ENCODE measurements at regions not wholly inside any gene's neighbourhood (a gene's known extent, or its start where the extent isn't known, plus 50 kb on each side); places are given as distances from the start of the nearest gene placed in this dataset.

GRCh38 chr1:234681065-234681464, 71.1 kb upstream of the IRF2BP2 start:
- no peaks in the 10 kb centered on the region for H3K9me3 ChIP-seq (ENCODE audit: control insufficient read depth, low read depth, low read length)
- H2BK12ac ChIP-seq (ENCODE audit: insufficient read length, low read depth, low read length) = no peak overlapping the region
- no peak overlapping the region for H4K91ac ChIP-seq (ENCODE audit: insufficient read length, low read depth, low read length)
- H3K56ac ChIP-seq (ENCODE audit: insufficient read length, low read depth, low read length) = no peak overlapping the region
- peaks cover 16 to 17% of the 10 kb centered on the region in 2 experiments for H3K4me1 Mint-ChIP-seq
- H3K4ac ChIP-seq (ENCODE audit: low read depth, low read length) = no peak overlapping the region
- no peaks in the 10 kb centered on the region; the same call in 1 of the 2 replicates for H3K27me3 ChIP-seq (ENCODE audit: insufficient read depth, low read length)
- H3K27ac ChIP-seq (ENCODE audit: insufficient read length, low read depth, low read length) = no peak overlapping the region
- no peak overlapping the region for H3K18ac ChIP-seq (ENCODE audit: insufficient read length, low read depth, low read length)
- no peak overlapping the region for H3K27ac Mint-ChIP-seq
- TF ChIP-seq CTCF (conservative IDR thresholded peaks at IDR 0.05) = no peak
- no peak overlapping the region for H2BK120ac ChIP-seq (ENCODE audit: low read depth, low read length, poor library complexity, severe bottlenecking)
- no peak for DNase-seq
- no peak overlapping the region for H2BK5ac ChIP-seq (ENCODE audit: insufficient read length, low read length)
- no peaks in the 10 kb centered on the region for H3K79me2 ChIP-seq (ENCODE audit: insufficient read depth, low read length)
- peaks cover 4 to 10% (median 6%) of the 10 kb centered on the region in 3 experiments; a peak in 6 of 7 replicates for H3K36me3 Mint-ChIP-seq (ENCODE audit: insufficient read depth in 1 of 3, low read depth in 3 of 3)
- peaks cover 1% of the 10 kb centered on the region for H3K23me2 ChIP-seq (ENCODE audit: insufficient read length, low read depth, low read length, poor library complexity, severe bottlenecking)
- no peaks in the 10 kb centered on the region for H4K20me1 ChIP-seq (ENCODE audit: control insufficient read depth, insufficient read depth, insufficient read length)
- H4K5ac ChIP-seq (ENCODE audit: insufficient read length, low read depth, low read length) = no peak overlapping the region
- peaks cover 6% of the 10 kb centered on the region; the same call in 1 of the 2 replicates for H3K4me1 ChIP-seq (ENCODE audit: insufficient read depth, low read length)
- no peak overlapping the region for H2BK20ac ChIP-seq (ENCODE audit: low read depth, low read length, poor library complexity, severe bottlenecking)
- no peaks in the 10 kb centered on the region for H3K79me1 ChIP-seq (ENCODE audit: insufficient read depth, low read depth, low read length, poor library complexity, severe bottlenecking)
- no peak overlapping the region for H3K14ac ChIP-seq (ENCODE audit: insufficient read depth, low read length)
- H3K9ac ChIP-seq (ENCODE audit: extremely low read depth, insufficient read length, low read length) = no peak overlapping the region
- H3K27me3 Mint-ChIP-seq (ENCODE audit: low read depth) = no peaks in the 10 kb centered on the region
- H2AK5ac ChIP-seq (ENCODE audit: insufficient read length, low read length) = no peak overlapping the region
- WGBS (ENCODE audit: extremely low coverage, insufficient read length, low lambda C conversion rate) = no CpG with 5 or more reads among the region's 3 CpGs
- no peak overlapping the region for H3K23ac ChIP-seq (ENCODE audit: insufficient read length, low read depth, low read length)
- H3T11ph ChIP-seq (ENCODE audit: low read length) = no peak overlapping the region
- H2BK15ac ChIP-seq (ENCODE audit: low read depth, low read length) = no peak overlapping the region
- no peak overlapping the region for H3K4me2 ChIP-seq (ENCODE audit: insufficient read depth, insufficient read length, low read length)
- no peak overlapping the region for H4K8ac ChIP-seq (replicated peaks; ENCODE audit: insufficient read length, low read depth, low read length)
- no peak overlapping the region for H3K4me3 Mint-ChIP-seq
- H3K9me3 Mint-ChIP-seq = peaks cover 5 to 7% of the 10 kb centered on the region in 2 experiments
- no peak overlapping the region for H2AFZ ChIP-seq (ENCODE audit: low read length)

All from H9 (cell line).